ENCODE measurements at regions not wholly inside any gene's neighbourhood (a gene's known extent, or its start where the extent isn't known, plus 50 kb on each side); places are given as distances from the start of the nearest gene placed in this dataset.

- no peak for TF ChIP-seq HOXD13 (CRISPR knock-in tag; IDR thresholded peaks at IDR 0.05; ENCODE audit: borderline replicate concordance)
- TF ChIP-seq, protein P1, sequence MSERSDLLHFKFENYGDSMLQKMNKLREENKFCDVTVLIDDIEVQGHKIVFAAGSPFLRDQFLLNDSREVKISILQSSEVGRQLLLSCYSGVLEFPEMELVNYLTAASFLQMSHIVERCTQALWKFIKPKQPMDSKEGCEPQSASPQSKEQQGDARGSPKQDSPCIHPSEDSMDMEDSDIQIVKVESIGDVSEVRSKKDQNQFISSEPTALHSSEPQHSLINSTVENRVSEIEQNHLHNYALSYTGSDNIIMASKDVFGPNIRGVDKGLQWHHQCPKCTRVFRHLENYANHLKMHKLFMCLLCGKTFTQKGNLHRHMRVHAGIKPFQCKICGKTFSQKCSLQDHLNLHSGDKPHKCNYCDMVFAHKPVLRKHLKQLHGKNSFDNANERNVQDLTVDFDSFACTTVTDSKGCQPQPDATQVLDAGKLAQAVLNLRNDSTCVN (tag by site-specific recombination; optimal IDR thresholded peaks at IDR 0.05) = no peak
Observed at GRCh38 chr7:49481075-49481474, 292.4 kb upstream of the VWC2 start (continued).

DNA sequence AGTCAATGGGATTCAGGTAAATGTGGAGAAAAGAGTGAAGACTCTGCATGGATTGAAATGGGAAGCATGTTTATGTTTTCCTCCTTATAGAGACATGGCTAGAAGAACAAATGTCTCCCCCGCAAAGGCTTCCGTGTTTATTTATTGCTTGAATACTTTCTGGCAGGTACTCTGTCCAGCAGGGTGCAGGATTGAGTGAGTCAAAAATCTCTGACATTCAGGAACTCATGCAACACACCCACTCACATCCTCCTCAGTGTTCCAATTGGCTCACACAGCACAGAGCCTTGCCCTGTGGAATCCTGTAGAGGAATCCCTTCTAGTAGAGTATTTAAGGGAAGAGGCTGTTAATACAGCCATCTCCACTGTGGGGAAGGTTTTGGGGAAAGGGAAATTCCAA is 290.3 kb upstream of the VWC2 start:
- no peaks in the 10 kb centered on the region for H3K9me3 ChIP-seq (ENCODE audit: control insufficient read depth, insufficient read depth, low read depth, low read length)
- TF ChIP-seq ZNF354C (tag by site-specific recombination; IDR thresholded peaks at IDR 0.05; ENCODE audit: borderline replicate concordance, low read depth) = no peak
- no peak for TF ChIP-seq ZNF148 (tag by site-specific recombination; IDR thresholded peaks at IDR 0.05; ENCODE audit: borderline replicate concordance)
- TF ChIP-seq ZEB2 (tag by site-specific recombination; IDR thresholded peaks at IDR 0.05) = no peak
- TF ChIP-seq ZNF549 (tag by site-specific recombination; IDR thresholded peaks at IDR 0.05) = no peak
- TF ChIP-seq ZNF529 (tag by site-specific recombination; IDR thresholded peaks at IDR 0.05; ENCODE audit: insufficient replicate concordance) = no peak
- no peak overlapping the region for H3K4me3 ChIP-seq (ENCODE audit: low read depth, low read length)
- H3K27ac ChIP-seq (ENCODE audit: extremely low read depth, low read depth, low read length) = no peak overlapping the region
- H3K4me1 ChIP-seq (ENCODE audit: control insufficient read depth, insufficient read depth, low read length) = no peaks in the 10 kb centered on the region
- POLR2A ChIA-PET = no interaction called here
- CTCF ChIA-PET = interaction anchor here (0.5 kb wide), 1 partner anchor 48 kb away, joined by 3 read pairs; no protein-coding TSS in a partner anchor
- H3K36me3 ChIP-seq (ENCODE audit: control insufficient read depth in 2 of 2, insufficient read depth in 1 of 2, low read length in 2 of 2) = no peaks in the 10 kb centered on the region

GRCh38 chr7:49486974-49487829 is 286.2 kb upstream of the VWC2 start:
- ChIA-PET CTCF (no interaction called here), POLR2A (no interaction called here)
- Histone ChIP-seq H3K36me3 (ENCODE audit: control insufficient read depth in 2 of 2, insufficient read depth in 1 of 2, low read length in 2 of 2) (no peaks in the 10 kb centered on the region), H3K27ac (ENCODE audit: extremely low read depth, low read depth, low read length) (no peak overlapping the region), H3K4me1 (ENCODE audit: control insufficient read depth, insufficient read depth, low read length) (no peaks in the 10 kb centered on the region), H3K4me3 (ENCODE audit: low read depth, low read length) (no peak overlapping the region), H3K9me3 (ENCODE audit: control insufficient read depth, insufficient read depth, low read depth, low read length) (no peaks in the 10 kb centered on the region)
- TF ChIP-seq SP3 (tag by site-specific recombination; IDR thresholded peaks at IDR 0.05) = no peak
- no peak for TF ChIP-seq ZFP41 (tag by site-specific recombination; IDR thresholded peaks at IDR 0.05; ENCODE audit: borderline replicate concordance)
- TF ChIP-seq ZNF654 (tag by site-specific recombination; IDR thresholded peaks at IDR 0.05; ENCODE audit: low read depth) = no peak

- Histone ChIP-seq H3K36me3 (ENCODE audit: control insufficient read depth in 2 of 2, insufficient read depth in 1 of 2, low read length in 2 of 2) (no peaks in the 10 kb centered on the region), H3K4me1 (ENCODE audit: control insufficient read depth, insufficient read depth, low read length) (no peaks in the 10 kb centered on the region), H3K27ac (ENCODE audit: extremely low read depth, low read depth, low read length) (no peak overlapping the region), H3K4me3 (ENCODE audit: low read depth, low read length) (no peak overlapping the region), H3K9me3 (ENCODE audit: control insufficient read depth, insufficient read depth, low read depth, low read length) (no peaks in the 10 kb centered on the region)
- no peak for TF ChIP-seq ZBTB10 (tag by site-specific recombination; IDR thresholded peaks at IDR 0.05)
- no peak for TF ChIP-seq ZNF148 (tag by site-specific recombination; IDR thresholded peaks at IDR 0.05; ENCODE audit: borderline replicate concordance)
- TF ChIP-seq ZNF623 (tag by site-specific recombination; IDR thresholded peaks at IDR 0.05) = no peak
- TF ChIP-seq ZNF670 (tag by site-specific recombination; IDR thresholded peaks at IDR 0.05; ENCODE audit: low read depth) = no peak
- no peak for TF ChIP-seq ZNF184 (tag by site-specific recombination; IDR thresholded peaks at IDR 0.05)
- no peak for TF ChIP-seq OVOL3 (tag by site-specific recombination; IDR thresholded peaks at IDR 0.05)
- TF ChIP-seq FEZF1 (tag by site-specific recombination; IDR thresholded peaks at IDR 0.05) = no peak
- TF ChIP-seq ZNF830 (tag by site-specific recombination; IDR thresholded peaks at IDR 0.05; ENCODE audit: low read depth) = no peak
- TF ChIP-seq ZNF600 (tag by site-specific recombination; IDR thresholded peaks at IDR 0.05) = no peak
- ChIA-PET CTCF (no interaction called here), POLR2A (no interaction called here)
Observed at GRCh38 chr7:49487830-49488140, 285.7 kb upstream of the VWC2 start.

All from HEK293 (cell line).